Fibroblast of pulmonary artery (primary cell): ENCODE measurements at regions not wholly inside any gene's neighbourhood (a gene's known extent, or its start where the extent isn't known, plus 50 kb on each side); places are given as distances from the start of the nearest gene placed in this dataset.

ENCODE experiments used
- DNase-seq: peaks from one replicate; pipeline ENCODE4 v3.0.0-alpha.2; 2010; ENCODE audit warnings: low read depth
- H3K4me3 ChIP-seq: replicated peaks from 2 replicates; pipeline ENCODE4 v1.5.1; 2011; ENCODE audit warnings: low read depth, mild to moderate bottlenecking, control low read depth, low read length, moderate library complexity
- TF ChIP-seq, protein P1 (sequence below): IDR thresholded peaks from 2 replicates; pipeline ENCODE4 v1.5.1; 2011; ENCODE audit warnings: mild to moderate bottlenecking, control low read depth, low read length, inconsistent platforms; ENCODE audit errors: missing control alignments

- TF ChIP-seq, protein P1, sequence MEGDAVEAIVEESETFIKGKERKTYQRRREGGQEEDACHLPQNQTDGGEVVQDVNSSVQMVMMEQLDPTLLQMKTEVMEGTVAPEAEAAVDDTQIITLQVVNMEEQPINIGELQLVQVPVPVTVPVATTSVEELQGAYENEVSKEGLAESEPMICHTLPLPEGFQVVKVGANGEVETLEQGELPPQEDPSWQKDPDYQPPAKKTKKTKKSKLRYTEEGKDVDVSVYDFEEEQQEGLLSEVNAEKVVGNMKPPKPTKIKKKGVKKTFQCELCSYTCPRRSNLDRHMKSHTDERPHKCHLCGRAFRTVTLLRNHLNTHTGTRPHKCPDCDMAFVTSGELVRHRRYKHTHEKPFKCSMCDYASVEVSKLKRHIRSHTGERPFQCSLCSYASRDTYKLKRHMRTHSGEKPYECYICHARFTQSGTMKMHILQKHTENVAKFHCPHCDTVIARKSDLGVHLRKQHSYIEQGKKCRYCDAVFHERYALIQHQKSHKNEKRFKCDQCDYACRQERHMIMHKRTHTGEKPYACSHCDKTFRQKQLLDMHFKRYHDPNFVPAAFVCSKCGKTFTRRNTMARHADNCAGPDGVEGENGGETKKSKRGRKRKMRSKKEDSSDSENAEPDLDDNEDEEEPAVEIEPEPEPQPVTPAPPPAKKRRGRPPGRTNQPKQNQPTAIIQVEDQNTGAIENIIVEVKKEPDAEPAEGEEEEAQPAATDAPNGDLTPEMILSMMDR, result no peak
- DNase-seq, result no peak
- no peak overlapping the region for H3K4me3 ChIP-seq
These were observed 64.0 kb upstream of the GSX1 start for GRCh38 chr13:27728271-27728670.

- DNase-seq, result no peak
These were observed 62.1 kb upstream of the GSX1 start for GRCh38 chr13:27730191-27730590.

More at GRCh38 chr13:27730191-27730590, 62.1 kb upstream of the GSX1 start:
- no peak overlapping the region for H3K4me3 ChIP-seq
- TF ChIP-seq, protein P1, result no peak
